H1 (cell line): ENCODE measurements at regions not wholly inside any gene's neighbourhood (a gene's known extent, or its start where the extent isn't known, plus 50 kb on each side); places are given as distances from the start of the nearest gene placed in this dataset.

ENCODE experiments used
- CTCF ChIA-PET: fragments of 300-600 bp; sonication (Branson Sonifier 250); formaldehyde crosslinking; loops from one replicate; lab custom pipeline; 2021; ENCODE audit not compliant: partially characterized antibody; lab: Charles Lee
- POLR2A ChIA-PET: fragments of 300-600 bp; sonication (Branson Sonifier 250); formaldehyde crosslinking; loops from one replicate; lab custom pipeline; 2021; ENCODE audit warnings: inconsistent platforms; ENCODE audit not compliant: partially characterized antibody; lab: Charles Lee
- DNase-seq, 2 experiments: peaks; one replicate each; pipeline versions ENCODE4 v3.0.0 to v3.0.0-alpha.2; 2010 to 2022; ENCODE audit warnings: low spot score in 2 of 2, low read depth in 1 of 2, mixed read lengths in 1 of 2
- FAIRE-seq: peaks from 2 replicates; lab custom pipeline; 2011; peaks lifted over from hg19 to GRCh38; lab: Jason Lieb, UNC
- H2AFZ ChIP-seq: 2 replicates; pipeline ENCODE4 v1.8.1; 2012; ENCODE audit warnings: low read length, inconsistent platforms
- H2AK5ac ChIP-seq: 2 replicates; pipeline ENCODE4 v1.6.1; 2013; ENCODE audit warnings: low read depth, low read length
- H2BK120ac ChIP-seq: replicated peaks from 2 replicates; pipeline ENCODE3; 2013; ENCODE audit warnings: low read depth, low read length, inconsistent platforms
- H2BK12ac ChIP-seq: 2 replicates; pipeline ENCODE4 v1.6.1; 2013; ENCODE audit warnings: low read depth, low read length
- H2BK15ac ChIP-seq: 2 replicates; pipeline ENCODE4 v1.6.1; 2013; ENCODE audit warnings: low read length
- H2BK20ac ChIP-seq: 2 replicates; pipeline ENCODE4 v1.6.1; 2013; ENCODE audit warnings: low read length
- H2BK5ac ChIP-seq: 2 replicates; pipeline ENCODE4 v1.6.1; 2013; ENCODE audit warnings: low read depth, low read length
- H3K14ac ChIP-seq: 2 replicates; pipeline ENCODE4 v1.6.1; 2013; ENCODE audit warnings: inconsistent platforms; ENCODE audit not compliant: insufficient read length
- H3K18ac ChIP-seq: 2 replicates; pipeline ENCODE4 v1.6.1; 2013; ENCODE audit warnings: low read length; ENCODE audit errors: extremely low read depth
- H3K23ac ChIP-seq: 2 replicates; pipeline ENCODE4 v1.6.1; 2013; ENCODE audit warnings: inconsistent platforms; ENCODE audit not compliant: insufficient read length
- H3K23me2 ChIP-seq: 2 replicates; pipeline ENCODE4 v1.6.1; 2013; ENCODE audit warnings: low read depth, low read length
- H3K27ac ChIP-seq: 2 replicates; pipeline ENCODE4 v1.6.1; 2011; ENCODE audit warnings: low read depth, low read length, inconsistent platforms
- H3K27me3 ChIP-seq, 4 experiments: replicated peaks in 1 of 4; 1 replicate in 1 of 4; 2 replicates in 3 of 4; pipeline versions ENCODE4 v1.6.1 to v1.8.1; 2011 to 2013; ENCODE audit warnings: low read length in 3 of 4, mild to moderate bottlenecking in 3 of 4, inconsistent platforms in 2 of 4, mixed read lengths in 2 of 4, moderate library complexity in 1 of 4; ENCODE audit not compliant: control insufficient read depth in 3 of 4, insufficient read depth in 3 of 4; ENCODE audit errors: extremely low read depth in 1 of 4
- H3K36me3 ChIP-seq, 4 experiments: 2 replicates each; pipeline versions ENCODE4 v1.6.1 to v1.8.1; 2011 to 2013; ENCODE audit warnings: mild to moderate bottlenecking in 4 of 4, low read length in 3 of 4, moderate library complexity in 2 of 4, control low read depth in 1 of 4, inconsistent platforms in 1 of 4; ENCODE audit not compliant: insufficient read depth in 4 of 4, control insufficient read depth in 2 of 4
- H3K4ac ChIP-seq: replicated peaks from 2 replicates; pipeline ENCODE3; 2013; ENCODE audit warnings: low read length, low read depth, mixed read lengths, inconsistent platforms; ENCODE audit not compliant: insufficient read length
- H3K4me1 ChIP-seq, 4 experiments: replicated peaks in 1 of 4; 1 replicate in 1 of 4; 2 replicates in 3 of 4; pipeline versions ENCODE4 v1.6.1 to v1.8.1; 2011 to 2013; ENCODE audit warnings: low read length in 3 of 4, inconsistent platforms in 2 of 4, mixed read lengths in 1 of 4; ENCODE audit not compliant: insufficient read depth in 4 of 4, control insufficient read depth in 3 of 4
- H3K4me2 ChIP-seq, 2 experiments: 2 replicates each; pipeline versions ENCODE4 v1.6.1 to v1.8.1; 2011 to 2013; ENCODE audit warnings: low read depth in 2 of 2, low read length in 2 of 2, control low read depth in 1 of 2, inconsistent platforms in 1 of 2, mild to moderate bottlenecking in 1 of 2; ENCODE audit not compliant: insufficient read depth in 1 of 2
- H3K4me3 ChIP-seq, 4 experiments: fragments of 200-600, 300-600 bp in 1 of 4; sonication (generic), shearing (Covaris generic), sonication (Bioruptor Twin) in 1 of 4; 2 replicates each; pipeline versions ENCODE4 v1.5.1 to v1.8.1; 2011 to 2016; ENCODE audit warnings: low read length in 4 of 4, low read depth in 3 of 4, control low read depth in 2 of 4, inconsistent platforms in 2 of 4, mild to moderate bottlenecking in 2 of 4, mixed read lengths in 1 of 4, moderate library complexity in 1 of 4; ENCODE audit not compliant: insufficient read depth in 2 of 4; ENCODE audit errors: extremely low read depth in 1 of 4
- H3K56ac ChIP-seq: replicated peaks from 2 replicates; pipeline ENCODE3; 2013; ENCODE audit warnings: low read depth, mild to moderate bottlenecking, mixed read lengths, low read length, inconsistent platforms; ENCODE audit not compliant: insufficient read length
- H3K79me1 ChIP-seq: 2 replicates; pipeline ENCODE4 v1.6.1; 2013; ENCODE audit warnings: low read depth, low read length, control low read depth
- H3K79me2 ChIP-seq, 2 experiments: 2 replicates each; pipeline versions ENCODE4 v1.6.1 to v1.8.1; 2012 to 2013; ENCODE audit warnings: low read length in 2 of 2, mild to moderate bottlenecking in 2 of 2, inconsistent platforms in 1 of 2; ENCODE audit not compliant: insufficient read depth in 2 of 2, control insufficient read depth in 1 of 2
- H3K9ac ChIP-seq, 4 experiments: replicated peaks in 1 of 4; 1 replicate in 1 of 4; 2 replicates in 3 of 4; pipeline versions ENCODE4 v1.6.1 to v1.8.1; 2011 to 2013; ENCODE audit warnings: low read depth in 3 of 4, low read length in 3 of 4, control low read depth in 2 of 4, mild to moderate bottlenecking in 2 of 4, moderate library complexity in 2 of 4, inconsistent platforms in 1 of 4; ENCODE audit errors: extremely low read depth in 1 of 4
- H3K9me3 ChIP-seq, 2 experiments: 2 replicates each; pipeline versions ENCODE4 v1.6.1 to v1.8.1; 2012 to 2013; ENCODE audit warnings: mild to moderate bottlenecking in 2 of 2, moderate library complexity in 2 of 2, control low read depth in 1 of 2, inconsistent platforms in 1 of 2, low read depth in 1 of 2, low read length in 1 of 2, mixed read lengths in 1 of 2; ENCODE audit not compliant: insufficient read depth in 2 of 2
- H4K20me1 ChIP-seq, 2 experiments: replicated peaks in 1 of 2; 2 replicates each; pipeline versions ENCODE3 to v1.8.1; 2011 to 2013; ENCODE audit warnings: inconsistent platforms in 2 of 2, low read length in 2 of 2, mild to moderate bottlenecking in 1 of 2; ENCODE audit not compliant: insufficient read depth in 2 of 2, control insufficient read depth in 1 of 2
- H4K5ac ChIP-seq: 2 replicates; pipeline ENCODE4 v1.6.1; 2013; ENCODE audit warnings: low read length, low read depth, mixed read lengths, inconsistent platforms; ENCODE audit not compliant: insufficient read length
- H4K8ac ChIP-seq: 2 replicates; pipeline ENCODE4 v1.8.0; 2013; ENCODE audit warnings: mild to moderate bottlenecking, moderate library complexity, low read length, inconsistent platforms; ENCODE audit not compliant: insufficient read depth; ENCODE audit errors: extremely low read depth
- H4K91ac ChIP-seq: replicated peaks from 2 replicates; pipeline ENCODE3; 2013; ENCODE audit warnings: low read length, mixed read lengths, inconsistent platforms; ENCODE audit not compliant: insufficient read length
- WGBS, 2 experiments: shearing (Covaris generic) in 1 of 2; methylation state at CpG; one replicate each; pipeline versions ENCODE4 v1.1.6 to v1.1.7; 2013 to 2015; ENCODE audit warnings: low lambda C conversion rate in 2 of 2, mixed read lengths in 2 of 2, inconsistent platforms in 1 of 2, low coverage in 1 of 2, missing lambda C conversion rate in 1 of 2; ENCODE audit not compliant: insufficient replicate concordance in 2 of 2, insufficient coverage in 1 of 2, insufficient read length in 1 of 2; ENCODE audit errors: extremely low coverage in 1 of 2, missing lambda C conversion rate in 1 of 2; 5-methylcytosine and 5-hydroxymethylcytosine counted together
- TF ChIP-seq, protein P1 (sequence below): fragments of 300-600 bp; sonication (generic); IDR thresholded peaks from 2 replicates; pipeline ENCODE4 v1.7.1; 2012; ENCODE audit warnings: low read length, moderate library complexity, mild to moderate bottlenecking, inconsistent platforms; ENCODE audit not compliant: insufficient replicate concordance

DNA sequence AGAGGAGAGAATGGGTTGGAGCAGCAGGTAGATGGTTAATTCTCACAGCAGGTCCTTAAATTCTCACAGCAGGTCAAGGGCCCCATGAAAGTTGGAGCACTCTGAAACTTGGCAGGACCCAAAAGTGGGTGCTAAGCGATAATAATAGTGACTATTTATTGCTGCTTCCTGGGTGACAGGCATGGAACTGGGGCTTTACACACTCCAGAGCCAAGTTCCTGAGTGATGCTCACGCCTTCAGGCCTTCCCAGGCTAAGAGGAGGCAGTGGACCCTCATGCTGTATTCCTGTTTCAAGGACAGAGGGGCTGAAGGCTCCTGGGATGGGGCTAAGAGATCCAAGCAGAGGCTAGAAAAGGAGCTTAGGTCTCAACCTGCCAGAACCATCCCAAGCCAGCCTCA lies 180.9 kb upstream of the VASH1 start:
- ChIA-PET CTCF (interaction anchor here (0.9 to 2.3 kb wide), 3 partner anchors 16 to 71 kb away, joined by 4 to 12 read pairs (median 4); no protein-coding TSS in a partner anchor), POLR2A (no interaction called here)
- WGBS, 2 experiments: 84% methylated on average over 2 of the region's 2 CpGs; no CpG with 5 or more reads in 1 of the 2 experiments
- Histone ChIP-seq H3K4me2 (no peak overlapping the region), H4K91ac (no peak overlapping the region), H4K20me1 (no peaks in the 10 kb centered on the region), H3K56ac (no peak overlapping the region), H3K9me3 (no peaks in the 10 kb centered on the region), H3K4me3 (no peak overlapping the region), H2AK5ac (no peak overlapping the region), H4K8ac (no peak overlapping the region), H3K4ac (no peak overlapping the region), H3K18ac (no peak overlapping the region), H3K9ac (no peak overlapping the region), H2BK120ac (no peak overlapping the region), H2BK20ac (no peak overlapping the region), H4K5ac (no peak overlapping the region), H3K36me3 (no peaks in the 10 kb centered on the region), H3K27ac (no peak overlapping the region), H3K14ac (no peak overlapping the region), H2BK15ac (no peak overlapping the region), H2BK5ac (no peak overlapping the region), H3K23me2 (no peaks in the 10 kb centered on the region), H2AFZ (no peak overlapping the region), H3K79me2 (no peaks in the 10 kb centered on the region), H3K27me3 (no peaks in the 10 kb centered on the region), H3K23ac (no peak overlapping the region), H3K79me1 (no peaks in the 10 kb centered on the region), H2BK12ac (no peak overlapping the region), H3K4me1 (no peaks in the 10 kb centered on the region)
- no peak for DNase-seq
- FAIRE-seq: no peak
- TF ChIP-seq, protein P1, sequence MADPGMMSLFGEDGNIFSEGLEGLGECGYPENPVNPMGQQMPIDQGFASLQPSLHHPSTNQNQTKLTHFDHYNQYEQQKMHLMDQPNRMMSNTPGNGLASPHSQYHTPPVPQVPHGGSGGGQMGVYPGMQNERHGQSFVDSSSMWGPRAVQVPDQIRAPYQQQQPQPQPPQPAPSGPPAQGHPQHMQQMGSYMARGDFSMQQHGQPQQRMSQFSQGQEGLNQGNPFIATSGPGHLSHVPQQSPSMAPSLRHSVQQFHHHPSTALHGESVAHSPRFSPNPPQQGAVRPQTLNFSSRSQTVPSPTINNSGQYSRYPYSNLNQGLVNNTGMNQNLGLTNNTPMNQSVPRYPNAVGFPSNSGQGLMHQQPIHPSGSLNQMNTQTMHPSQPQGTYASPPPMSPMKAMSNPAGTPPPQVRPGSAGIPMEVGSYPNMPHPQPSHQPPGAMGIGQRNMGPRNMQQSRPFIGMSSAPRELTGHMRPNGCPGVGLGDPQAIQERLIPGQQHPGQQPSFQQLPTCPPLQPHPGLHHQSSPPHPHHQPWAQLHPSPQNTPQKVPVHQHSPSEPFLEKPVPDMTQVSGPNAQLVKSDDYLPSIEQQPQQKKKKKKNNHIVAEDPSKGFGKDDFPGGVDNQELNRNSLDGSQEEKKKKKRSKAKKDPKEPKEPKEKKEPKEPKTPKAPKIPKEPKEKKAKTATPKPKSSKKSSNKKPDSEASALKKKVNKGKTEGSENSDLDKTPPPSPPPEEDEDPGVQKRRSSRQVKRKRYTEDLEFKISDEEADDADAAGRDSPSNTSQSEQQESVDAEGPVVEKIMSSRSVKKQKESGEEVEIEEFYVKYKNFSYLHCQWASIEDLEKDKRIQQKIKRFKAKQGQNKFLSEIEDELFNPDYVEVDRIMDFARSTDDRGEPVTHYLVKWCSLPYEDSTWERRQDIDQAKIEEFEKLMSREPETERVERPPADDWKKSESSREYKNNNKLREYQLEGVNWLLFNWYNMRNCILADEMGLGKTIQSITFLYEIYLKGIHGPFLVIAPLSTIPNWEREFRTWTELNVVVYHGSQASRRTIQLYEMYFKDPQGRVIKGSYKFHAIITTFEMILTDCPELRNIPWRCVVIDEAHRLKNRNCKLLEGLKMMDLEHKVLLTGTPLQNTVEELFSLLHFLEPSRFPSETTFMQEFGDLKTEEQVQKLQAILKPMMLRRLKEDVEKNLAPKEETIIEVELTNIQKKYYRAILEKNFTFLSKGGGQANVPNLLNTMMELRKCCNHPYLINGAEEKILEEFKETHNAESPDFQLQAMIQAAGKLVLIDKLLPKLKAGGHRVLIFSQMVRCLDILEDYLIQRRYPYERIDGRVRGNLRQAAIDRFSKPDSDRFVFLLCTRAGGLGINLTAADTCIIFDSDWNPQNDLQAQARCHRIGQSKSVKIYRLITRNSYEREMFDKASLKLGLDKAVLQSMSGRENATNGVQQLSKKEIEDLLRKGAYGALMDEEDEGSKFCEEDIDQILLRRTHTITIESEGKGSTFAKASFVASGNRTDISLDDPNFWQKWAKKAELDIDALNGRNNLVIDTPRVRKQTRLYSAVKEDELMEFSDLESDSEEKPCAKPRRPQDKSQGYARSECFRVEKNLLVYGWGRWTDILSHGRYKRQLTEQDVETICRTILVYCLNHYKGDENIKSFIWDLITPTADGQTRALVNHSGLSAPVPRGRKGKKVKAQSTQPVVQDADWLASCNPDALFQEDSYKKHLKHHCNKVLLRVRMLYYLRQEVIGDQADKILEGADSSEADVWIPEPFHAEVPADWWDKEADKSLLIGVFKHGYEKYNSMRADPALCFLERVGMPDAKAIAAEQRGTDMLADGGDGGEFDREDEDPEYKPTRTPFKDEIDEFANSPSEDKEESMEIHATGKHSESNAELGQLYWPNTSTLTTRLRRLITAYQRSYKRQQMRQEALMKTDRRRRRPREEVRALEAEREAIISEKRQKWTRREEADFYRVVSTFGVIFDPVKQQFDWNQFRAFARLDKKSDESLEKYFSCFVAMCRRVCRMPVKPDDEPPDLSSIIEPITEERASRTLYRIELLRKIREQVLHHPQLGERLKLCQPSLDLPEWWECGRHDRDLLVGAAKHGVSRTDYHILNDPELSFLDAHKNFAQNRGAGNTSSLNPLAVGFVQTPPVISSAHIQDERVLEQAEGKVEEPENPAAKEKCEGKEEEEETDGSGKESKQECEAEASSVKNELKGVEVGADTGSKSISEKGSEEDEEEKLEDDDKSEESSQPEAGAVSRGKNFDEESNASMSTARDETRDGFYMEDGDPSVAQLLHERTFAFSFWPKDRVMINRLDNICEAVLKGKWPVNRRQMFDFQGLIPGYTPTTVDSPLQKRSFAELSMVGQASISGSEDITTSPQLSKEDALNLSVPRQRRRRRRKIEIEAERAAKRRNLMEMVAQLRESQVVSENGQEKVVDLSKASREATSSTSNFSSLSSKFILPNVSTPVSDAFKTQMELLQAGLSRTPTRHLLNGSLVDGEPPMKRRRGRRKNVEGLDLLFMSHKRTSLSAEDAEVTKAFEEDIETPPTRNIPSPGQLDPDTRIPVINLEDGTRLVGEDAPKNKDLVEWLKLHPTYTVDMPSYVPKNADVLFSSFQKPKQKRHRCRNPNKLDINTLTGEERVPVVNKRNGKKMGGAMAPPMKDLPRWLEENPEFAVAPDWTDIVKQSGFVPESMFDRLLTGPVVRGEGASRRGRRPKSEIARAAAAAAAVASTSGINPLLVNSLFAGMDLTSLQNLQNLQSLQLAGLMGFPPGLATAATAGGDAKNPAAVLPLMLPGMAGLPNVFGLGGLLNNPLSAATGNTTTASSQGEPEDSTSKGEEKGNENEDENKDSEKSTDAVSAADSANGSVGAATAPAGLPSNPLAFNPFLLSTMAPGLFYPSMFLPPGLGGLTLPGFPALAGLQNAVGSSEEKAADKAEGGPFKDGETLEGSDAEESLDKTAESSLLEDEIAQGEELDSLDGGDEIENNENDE: no peak
